ENCODE measurements at regions not wholly inside any gene's neighbourhood (a gene's known extent, or its start where the extent isn't known, plus 50 kb on each side); places are given as distances from the start of the nearest gene placed in this dataset.

- Histone ChIP-seq H3K4me3 (replicated peaks in 1 of 3; ENCODE audit: low read depth in 2 of 3, low read length in 3 of 3) (no peak overlapping the region), H3K36me3 (replicated peaks in 1 of 2; ENCODE audit: control insufficient read depth in 1 of 2, insufficient read depth in 2 of 2, low read length in 2 of 2) (no peaks in the 10 kb centered on the region), H3K9ac (ENCODE audit: insufficient read depth, low read length, poor library complexity, severe bottlenecking) (no peak overlapping the region), H3K27me3 (ENCODE audit: control insufficient read depth in 2 of 2, insufficient read depth in 2 of 2, low read length in 2 of 2) (no peaks in the 10 kb centered on the region), H3K4me2 (replicated peaks; ENCODE audit: extremely low read depth, low read length, poor library complexity, severe bottlenecking) (no peak overlapping the region), H3K4me1 (ENCODE audit: control insufficient read depth in 1 of 2, insufficient read depth in 2 of 2, low read length in 2 of 2) (peaks cover 10 to 13% of the 10 kb centered on the region in 2 donors), H3K27ac (ENCODE audit: low read depth in 1 of 2, low read length in 2 of 2) (no peak overlapping the region), H4K20me1 (ENCODE audit: insufficient read depth, low read length) (no peaks in the 10 kb centered on the region), H3K79me2 (ENCODE audit: insufficient read depth, low read length) (no peaks in the 10 kb centered on the region), H2AFZ (ENCODE audit: insufficient read depth, low read depth, low read length, poor library complexity, severe bottlenecking) (no peak overlapping the region), H3K9me3 (replicated peaks in 1 of 2; ENCODE audit: control insufficient read depth in 1 of 2, insufficient read depth in 1 of 2, low read length in 2 of 2) (no peaks in the 10 kb centered on the region)
- H3K27ac Mint-ChIP-seq: no peak overlapping the region
- intact Hi-C loops (cut with micrococcal nuclease): no loop called here
- no peak for TF ChIP-seq CTCF (IDR thresholded peaks at IDR 0.05)
- WGBS (ENCODE audit: insufficient coverage): no CpG with 5 or more reads among the region's 3 CpGs
- no peak for DNase-seq
- peaks cover 11% of the 10 kb centered on the region for H3K4me1 Mint-ChIP-seq
- H3K4me3 Mint-ChIP-seq: no peak overlapping the region
- H3K36me3 Mint-ChIP-seq: no peaks in the 10 kb centered on the region
- peaks cover 0 to 2% (median 0%) of the 10 kb centered on the region in 7 donors for H3K9me3 Mint-ChIP-seq
- H3K27me3 Mint-ChIP-seq (ENCODE audit: low read depth in 3 of 3): peaks cover 1 to 7% (median 5%) of the 10 kb centered on the region in 3 donors
These were observed 214.2 kb upstream of the PROK2 start for GRCh38 chr3:71998995-71999673.

DNA sequence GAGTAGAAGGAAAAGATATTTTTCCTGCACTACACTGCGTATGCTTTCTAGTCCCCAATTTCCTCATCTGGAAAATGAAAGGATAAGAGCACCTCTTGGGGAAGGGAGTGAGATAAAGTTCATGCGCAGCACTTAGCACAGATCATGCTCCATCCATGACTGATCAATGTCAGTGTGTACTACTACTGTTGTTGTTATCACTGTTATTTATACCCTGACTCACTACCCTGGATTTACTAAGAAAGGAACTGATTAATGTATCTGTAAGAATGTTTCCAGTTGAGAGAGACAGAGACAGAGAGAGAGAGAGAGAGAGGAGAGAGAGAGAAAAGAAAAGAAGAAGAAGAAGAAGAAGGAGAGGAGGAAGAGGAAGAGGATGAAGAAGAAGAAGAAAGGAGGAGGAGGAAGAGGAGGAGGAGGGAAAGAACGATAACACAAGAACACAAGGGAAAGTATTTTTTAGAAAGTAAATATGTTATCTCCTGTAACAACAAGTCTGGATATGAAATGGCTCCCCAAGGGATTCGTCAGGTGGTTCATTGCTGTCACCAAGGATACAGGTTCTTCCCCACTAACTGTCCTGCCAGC, 212.2 kb upstream of the PROK2 start:
- peaks cover 0 to 3% (median 0%) of the 10 kb centered on the region in 7 donors for H3K9me3 Mint-ChIP-seq
- H3K4me1 ChIP-seq (ENCODE audit: control insufficient read depth in 1 of 2, insufficient read depth in 2 of 2, low read length in 2 of 2): peaks cover 12 to 22% of the 10 kb centered on the region in 2 donors
- peaks cover 1 to 7% (median 5%) of the 10 kb centered on the region in 3 donors for H3K27me3 Mint-ChIP-seq (ENCODE audit: low read depth in 3 of 3)
- DNase-seq: no peak
- TF ChIP-seq CTCF (IDR thresholded peaks at IDR 0.05): no peak
- H3K27ac Mint-ChIP-seq: peak overlapping the region in 3 of 7 donors; percentile 26 to 61 (median 53)
- H3K79me2 ChIP-seq (ENCODE audit: insufficient read depth, low read length): no peaks in the 10 kb centered on the region
- H3K4me3 Mint-ChIP-seq: peak overlapping the region in 1 of 2 donors; percentile 43
- peaks cover 0 to 3% of the 10 kb centered on the region in 2 donors for H3K36me3 Mint-ChIP-seq
- H3K9me3 ChIP-seq (replicated peaks in 1 of 2; ENCODE audit: control insufficient read depth in 1 of 2, insufficient read depth in 1 of 2, low read length in 2 of 2): no peaks in the 10 kb centered on the region
- no peak overlapping the region for H2AFZ ChIP-seq (ENCODE audit: insufficient read depth, low read depth, low read length, poor library complexity, severe bottlenecking)
- no peak overlapping the region for H3K4me2 ChIP-seq (replicated peaks; ENCODE audit: extremely low read depth, low read length, poor library complexity, severe bottlenecking)
- H3K4me3 ChIP-seq (replicated peaks in 1 of 3; ENCODE audit: low read depth in 2 of 3, low read length in 3 of 3): no peak overlapping the region
- no peaks in the 10 kb centered on the region for H3K27me3 ChIP-seq (ENCODE audit: control insufficient read depth in 2 of 2, insufficient read depth in 2 of 2, low read length in 2 of 2)
- intact Hi-C loops (cut with micrococcal nuclease): no loop called here
- WGBS (ENCODE audit: insufficient coverage): no CpG with 5 or more reads among the region's 4 CpGs
- no peaks in the 10 kb centered on the region for H4K20me1 ChIP-seq (ENCODE audit: insufficient read depth, low read length)
- peaks cover 21% of the 10 kb centered on the region for H3K4me1 Mint-ChIP-seq
- no peak overlapping the region for H3K27ac ChIP-seq (ENCODE audit: low read depth in 1 of 2, low read length in 2 of 2)
- no peaks in the 10 kb centered on the region for H3K36me3 ChIP-seq (replicated peaks in 1 of 2; ENCODE audit: control insufficient read depth in 1 of 2, insufficient read depth in 2 of 2, low read length in 2 of 2)
- H3K9ac ChIP-seq (ENCODE audit: insufficient read depth, low read length, poor library complexity, severe bottlenecking): no peak overlapping the region
